K562 (cell line): ENCODE measurements at regions not wholly inside any gene's neighbourhood (a gene's known extent, or its start where the extent isn't known, plus 50 kb on each side); places are given as distances from the start of the nearest gene placed in this dataset.

ENCODE experiments used
- ARHGAP35 ChIP-seq: fragments of 450-650 bp; IDR thresholded peaks from 2 replicates; pipeline ENCODE4 v1.6.1; 2018; ENCODE audit not compliant: partially characterized antibody
- ATF2 ChIP-seq: sonication (generic); formaldehyde crosslinking; IDR thresholded peaks from 2 replicates; pipeline ENCODE4 v1.8.1; 2022; ENCODE audit warnings: missing genetic modification reagents
- EP300 ChIP-seq: IDR thresholded peaks from 2 replicates; pipeline ENCODE4 v1.6.1; 2012; ENCODE audit warnings: low read length, improper control_type of control experiment
- EZH2 ChIP-seq: IDR thresholded peaks from 2 replicates; pipeline ENCODE4 v1.6.1; 2012; ENCODE audit warnings: low read depth, mild to moderate bottlenecking, inconsistent platforms, low read length, borderline replicate concordance
- HDGF ChIP-seq: fragments of 450-650 bp; IDR thresholded peaks from 2 replicates; pipeline ENCODE4 v1.6.1; 2016
- MLX ChIP-seq, 2 experiments: fragments of 450-650 bp in 1 of 2; sonication (generic) in 1 of 2; formaldehyde crosslinking; conservative IDR thresholded peaks; 2 replicates each; pipeline versions ENCODE4 v1.4.0 to v1.8.1; 2020 to 2022; ENCODE audit warnings: mild to moderate bottlenecking in 1 of 2, missing genetic modification reagents in 1 of 2
- NONO ChIP-seq, 2 experiments: fragments of 200-400 bp in 1 of 2; fragments of 450-650 bp in 1 of 2; formaldehyde crosslinking in 1 of 2; IDR thresholded peaks; 2 replicates each; pipeline ENCODE4 v1.6.1; 2017; ENCODE audit warnings: low read depth in 2 of 2, mild to moderate bottlenecking in 2 of 2, moderate library complexity in 2 of 2, low read length in 1 of 2
- PATZ1 ChIP-seq: fragments of 250-450 bp; sonication (Bioruptor Pico); IDR thresholded peaks from 2 replicates; pipeline ENCODE4 v1.5.0; 2020; ENCODE audit warnings: mild to moderate bottlenecking, borderline replicate concordance
- TF ChIP-seq, protein P1 (sequence below), 3 experiments: IDR thresholded peaks in 2 of 3; conservative IDR thresholded peaks in 1 of 3; 2 replicates each; pipeline ENCODE4 v1.5.1; 2011 to 2012; ENCODE audit warnings: low read length in 3 of 3, mild to moderate bottlenecking in 3 of 3, control low read depth in 2 of 3, improper control_type of control experiment in 1 of 3, inconsistent platforms in 1 of 3, low read depth in 1 of 3, mixed read lengths in 1 of 3, moderate library complexity in 1 of 3; ENCODE audit not compliant: insufficient read depth in 2 of 3
- TF ChIP-seq, protein P2 (sequence below): fragments of 250-450 bp; sonication (Bioruptor Pico); IDR thresholded peaks from 2 replicates; pipeline ENCODE4 v1.5.0; 2021; ENCODE audit warnings: mild to moderate bottlenecking, moderate library complexity

DNA sequence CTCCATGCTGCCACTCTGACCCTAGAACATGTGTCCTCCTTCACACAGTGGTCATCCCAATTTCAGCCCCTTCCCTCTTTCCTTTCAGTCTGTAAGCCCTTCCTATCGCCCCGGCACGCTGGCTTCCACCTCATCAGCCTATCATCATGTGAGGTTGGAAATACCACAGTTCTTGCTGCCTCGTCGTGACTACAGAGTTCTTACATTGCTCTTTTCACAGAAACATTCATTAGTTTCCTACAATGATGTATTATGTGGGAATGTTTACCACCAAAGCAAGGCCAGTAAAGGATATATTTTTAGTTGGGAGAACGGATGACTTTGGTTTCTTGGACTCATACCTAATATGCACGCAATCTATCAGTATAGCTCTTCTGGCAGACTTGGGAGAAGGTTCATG lies 169.5 kb upstream of the BOD1L1 start:
- TF ChIP-seq HDGF (no peak), MLX (CRISPR knock-in tag; conservative IDR thresholded peaks at IDR 0.05) (no peak), EP300 (no peak), ATF2 (CRISPR knock-in tag) (no peak), PATZ1 (no peak), ARHGAP35 (no peak), NONO (IDR thresholded peaks at IDR 0.05; ENCODE audit: low read depth in 2 of 2, low read length in 1 of 2) (no peak), EZH2 (no peak)
- TF ChIP-seq, protein P1, sequence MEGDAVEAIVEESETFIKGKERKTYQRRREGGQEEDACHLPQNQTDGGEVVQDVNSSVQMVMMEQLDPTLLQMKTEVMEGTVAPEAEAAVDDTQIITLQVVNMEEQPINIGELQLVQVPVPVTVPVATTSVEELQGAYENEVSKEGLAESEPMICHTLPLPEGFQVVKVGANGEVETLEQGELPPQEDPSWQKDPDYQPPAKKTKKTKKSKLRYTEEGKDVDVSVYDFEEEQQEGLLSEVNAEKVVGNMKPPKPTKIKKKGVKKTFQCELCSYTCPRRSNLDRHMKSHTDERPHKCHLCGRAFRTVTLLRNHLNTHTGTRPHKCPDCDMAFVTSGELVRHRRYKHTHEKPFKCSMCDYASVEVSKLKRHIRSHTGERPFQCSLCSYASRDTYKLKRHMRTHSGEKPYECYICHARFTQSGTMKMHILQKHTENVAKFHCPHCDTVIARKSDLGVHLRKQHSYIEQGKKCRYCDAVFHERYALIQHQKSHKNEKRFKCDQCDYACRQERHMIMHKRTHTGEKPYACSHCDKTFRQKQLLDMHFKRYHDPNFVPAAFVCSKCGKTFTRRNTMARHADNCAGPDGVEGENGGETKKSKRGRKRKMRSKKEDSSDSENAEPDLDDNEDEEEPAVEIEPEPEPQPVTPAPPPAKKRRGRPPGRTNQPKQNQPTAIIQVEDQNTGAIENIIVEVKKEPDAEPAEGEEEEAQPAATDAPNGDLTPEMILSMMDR (IDR thresholded peaks at IDR 0.05 in 2 of 3, conservative IDR thresholded peaks at IDR 0.05 in 1 of 3; ENCODE audit: insufficient read depth in 2 of 3, low read depth in 1 of 3, low read length in 3 of 3), result no peak
- TF ChIP-seq, protein P2, sequence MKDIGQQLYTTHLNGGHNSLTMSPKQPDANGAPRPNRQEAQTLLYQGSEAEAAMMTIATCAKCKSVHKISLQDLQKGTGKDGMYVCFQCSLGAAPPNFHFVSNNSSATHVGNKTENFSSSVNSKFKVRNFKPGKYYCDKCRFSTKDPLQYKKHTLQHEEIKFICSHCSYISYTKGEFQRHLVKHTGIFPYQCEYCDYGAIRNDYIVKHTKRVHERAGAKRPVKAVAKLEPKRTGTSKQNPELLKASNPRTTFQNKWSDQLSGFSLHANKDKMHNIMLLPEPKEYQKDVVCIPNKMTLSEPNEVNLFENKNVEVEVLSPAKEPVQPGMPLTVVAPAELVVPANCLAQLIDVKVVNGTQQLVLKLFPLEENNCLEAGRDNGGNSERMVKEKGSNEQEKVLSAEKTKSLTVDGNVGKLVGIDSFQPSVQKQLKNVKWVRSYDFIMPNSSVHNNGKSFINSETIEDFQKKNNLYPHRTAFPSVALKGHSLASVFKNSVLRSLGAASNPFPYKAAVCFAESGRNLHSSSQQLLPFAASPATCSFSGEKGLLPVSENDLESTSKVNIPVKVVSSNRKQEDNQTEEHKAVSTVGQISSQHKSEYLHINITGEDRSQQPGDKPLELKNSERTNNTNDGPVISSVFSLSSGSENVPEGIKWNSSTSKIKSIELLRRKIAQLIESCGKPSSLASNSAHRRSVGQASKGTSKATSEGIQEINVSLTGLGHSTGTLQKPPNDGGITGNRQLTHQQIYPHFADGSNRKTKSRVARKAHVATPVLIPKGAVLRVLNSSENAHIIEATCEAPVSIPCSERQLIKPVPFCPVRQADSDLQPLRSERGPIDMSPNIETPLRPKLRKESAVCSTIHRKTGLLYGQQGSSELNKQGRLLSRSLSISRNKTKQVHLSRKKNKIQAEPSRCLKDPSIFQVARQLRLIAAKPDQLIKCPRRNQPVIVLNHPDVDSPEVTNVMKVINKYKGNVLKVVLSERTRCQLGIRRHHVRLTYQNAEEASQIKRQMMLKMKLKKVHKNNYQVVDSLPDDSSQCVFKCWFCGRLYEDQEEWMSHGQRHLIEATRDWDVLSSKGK (CRISPR knock-in tag), result no peak
